ENCODE measurements at regions not wholly inside any gene's neighbourhood (a gene's known extent, or its start where the extent isn't known, plus 50 kb on each side); places are given as distances from the start of the nearest gene placed in this dataset.

GRCh38 chr11:119586181-119586580, 142.8 kb downstream of the NECTIN1 start:
- H3K27ac ChIP-seq, result no peak overlapping the region
- no peak overlapping the region for H3K4me3 ChIP-seq
- no peak for DNase-seq
- intact Hi-C loops (cut with DNase I; ENCODE audit: low total_unique reads), result no loop called here
- H3K36me3 ChIP-seq, result no peaks in the 10 kb centered on the region
- peaks cover 16 to 29% (median 20%) of the 10 kb centered on the region in 4 donors for H3K4me1 ChIP-seq
- no peaks in the 10 kb centered on the region for H3K9me3 ChIP-seq
- TF ChIP-seq CTCF (IDR thresholded peaks at IDR 0.05) (no peak), POLR2A (IDR thresholded peaks at IDR 0.05) (no peak), POLR2AphosphoS5 (IDR thresholded peaks at IDR 0.05) (no peak), EP300 (IDR thresholded peaks at IDR 0.05) (no peak)
- WGBS, 5 donors, result 64 to 92% (median 77%) methylated on average over 5 to 6 of the region's 6 CpGs
- peaks cover 0 to 27% (median 16%) of the 10 kb centered on the region in 3 donors for H3K27me3 ChIP-seq

GRCh38 chr11:119585043-119585781, 143.8 kb downstream of the NECTIN1 start:
- peaks cover 0 to 5% (median 0%) of the 10 kb centered on the region in 4 donors for H3K9me3 ChIP-seq
- H3K4me1 ChIP-seq, result peaks cover 16 to 27% (median 20%) of the 10 kb centered on the region in 4 donors
- 9 to 17% (median 9%) methylated on average over 15 to 38 of the region's 38 CpGs for WGBS, 5 donors
- peak overlapping the region in 4 of 5 donors; percentile 32 to 79 (median 56) for H3K27ac ChIP-seq
- H3K4me3 ChIP-seq, result peak overlapping the region; percentile 42 to 56 (median 45)
- H3K27me3 ChIP-seq, result peaks cover 0 to 27% (median 16%) of the 10 kb centered on the region in 3 donors
- TF ChIP-seq POLR2A (IDR thresholded peaks at IDR 0.05), result no peak
- no peak for TF ChIP-seq CTCF (IDR thresholded peaks at IDR 0.05)
- no peak for TF ChIP-seq EP300 (IDR thresholded peaks at IDR 0.05)
- no peak for TF ChIP-seq POLR2AphosphoS5 (IDR thresholded peaks at IDR 0.05)
- intact Hi-C loops (cut with DNase I; ENCODE audit: low total_unique reads), result no loop called here
- peak; percentile 48 to 62 for DNase-seq
- H3K36me3 ChIP-seq, result no peaks in the 10 kb centered on the region

GRCh38 chr11:119584193-119585042, 144.6 kb downstream of the NECTIN1 start:
- H3K4me3 ChIP-seq, result peak overlapping the region; percentile 42 to 56 (median 45)
- H3K27ac ChIP-seq, result peak overlapping the region in 4 of 5 donors; percentile 32 to 79 (median 56)

More at GRCh38 chr11:119584193-119585042, 144.6 kb downstream of the NECTIN1 start:
- peak; percentile 60 to 82 for DNase-seq
- Histone ChIP-seq H3K9me3 (peaks cover 0 to 7% (median 0%) of the 10 kb centered on the region in 4 donors), H3K27me3 (peaks cover 0 to 27% (median 16%) of the 10 kb centered on the region in 3 donors), H3K4me1 (peaks cover 16 to 23% (median 20%) of the 10 kb centered on the region in 4 donors), H3K36me3 (no peaks in the 10 kb centered on the region)
- WGBS, 5 donors, result 0 to 1% (median 0%) methylated on average over 21 to 56 of the region's 56 CpGs
- intact Hi-C loops (cut with DNase I; ENCODE audit: low total_unique reads), result no loop called here
- TF ChIP-seq EP300 (IDR thresholded peaks at IDR 0.05) (no peak), CTCF (IDR thresholded peaks at IDR 0.05) (no peak), POLR2A (IDR thresholded peaks at IDR 0.05) (no peak), POLR2AphosphoS5 (IDR thresholded peaks at IDR 0.05) (no peak)
